ENCODE measurements at regions not wholly inside any gene's neighbourhood (a gene's known extent, or its start where the extent isn't known, plus 50 kb on each side); places are given as distances from the start of the nearest gene placed in this dataset.

- no peak for DNase-seq (ENCODE audit: low read depth)
- ChIA-PET CTCF (no interaction called here), POLR2A (no interaction called here)
- H3K36me3 ChIP-seq (ENCODE audit: control insufficient read depth, insufficient read depth, low read length), result no peaks in the 10 kb centered on the region
- no peaks in the 10 kb centered on the region for H3K27me3 ChIP-seq (ENCODE audit: control insufficient read depth, insufficient read depth, low read length)
- H3K4me3 ChIP-seq (ENCODE audit: low read depth, low read length), result no peak overlapping the region
- no peak for TF ChIP-seq CTCF (IDR thresholded peaks at IDR 0.05; ENCODE audit: insufficient read depth, low read depth, low read length)
Observed at GRCh38 chr5:115723220-115723619, 93.2 kb downstream of the CDO1 start.

GRCh38 chr5:115720888-115721287, 95.1 kb upstream of the TMED7 start:
- POLR2A ChIA-PET, result no interaction called here
- DNase-seq (ENCODE audit: low read depth), result no peak

GRCh38 chr5:115718927-115719326, 93.1 kb upstream of the TMED7 start:
- no peak for DNase-seq (ENCODE audit: low read depth)
- Histone ChIP-seq H3K27me3 (ENCODE audit: control insufficient read depth, insufficient read depth, low read length) (no peaks in the 10 kb centered on the region), H3K36me3 (ENCODE audit: control insufficient read depth, insufficient read depth, low read length) (no peaks in the 10 kb centered on the region), H3K4me3 (ENCODE audit: low read depth, low read length) (no peak overlapping the region)
- ChIA-PET POLR2A (interaction anchor here (0.6 kb wide), 2 partner anchors 12 to 68 kb away, joined by 4 to 10 read pairs; no protein-coding TSS in a partner anchor), CTCF (no interaction called here)
- no peak for TF ChIP-seq CTCF (IDR thresholded peaks at IDR 0.05; ENCODE audit: insufficient read depth, low read depth, low read length)

More at GRCh38 chr5:115720888-115721287, 95.1 kb upstream of the TMED7 start:
- Histone ChIP-seq H3K4me3 (ENCODE audit: low read depth, low read length) (no peak overlapping the region), H3K36me3 (ENCODE audit: control insufficient read depth, insufficient read depth, low read length) (no peaks in the 10 kb centered on the region), H3K27me3 (ENCODE audit: control insufficient read depth, insufficient read depth, low read length) (no peaks in the 10 kb centered on the region)
- no peak for TF ChIP-seq CTCF (IDR thresholded peaks at IDR 0.05; ENCODE audit: insufficient read depth, low read depth, low read length)
- CTCF ChIA-PET, result interaction anchor here (0.6 kb wide), 1 partner anchor 667 kb away, joined by 3 read pairs; no protein-coding TSS in a partner anchor

- ChIA-PET CTCF (no interaction called here), POLR2A (no interaction called here)
- no peaks in the 10 kb centered on the region for H3K27me3 ChIP-seq (ENCODE audit: control insufficient read depth, insufficient read depth, low read length)
- DNase-seq (ENCODE audit: low read depth), result no peak
- H3K36me3 ChIP-seq (ENCODE audit: control insufficient read depth, insufficient read depth, low read length), result no peaks in the 10 kb centered on the region
- no peak overlapping the region for H3K4me3 ChIP-seq (ENCODE audit: low read depth, low read length)
- TF ChIP-seq CTCF (IDR thresholded peaks at IDR 0.05; ENCODE audit: insufficient read depth, low read depth, low read length), result no peak
Observed at GRCh38 chr5:115713408-115713807, 87.6 kb upstream of the TMED7 start.

GRCh38 chr5:115709585-115709984, 83.7 kb upstream of the TMED7 start:
- no peak for DNase-seq (ENCODE audit: low read depth)
- Histone ChIP-seq H3K4me3 (ENCODE audit: low read depth, low read length) (no peak overlapping the region), H3K36me3 (ENCODE audit: control insufficient read depth, insufficient read depth, low read length) (no peaks in the 10 kb centered on the region), H3K27me3 (ENCODE audit: control insufficient read depth, insufficient read depth, low read length) (no peaks in the 10 kb centered on the region)
- CTCF ChIA-PET, result no interaction called here
- POLR2A ChIA-PET, result no interaction called here
- TF ChIP-seq CTCF (IDR thresholded peaks at IDR 0.05; ENCODE audit: insufficient read depth, low read depth, low read length), result no peak

Data from BJ (cell line).